AG04449 (cell line): ENCODE measurements at regions not wholly inside any gene's neighbourhood (a gene's known extent, or its start where the extent isn't known, plus 50 kb on each side); places are given as distances from the start of the nearest gene placed in this dataset.

Source experiments
- CTCF ChIA-PET: fragments of 350-600 bp; formaldehyde crosslinking; extraction: SDS; loops from one replicate; lab custom pipeline; 2021; ENCODE audit warnings: antibody characterized with exemption; lab: Yijun Ruan, JAX
- POLR2A ChIA-PET: fragments of 400-600, 350-600 bp; formaldehyde crosslinking; extraction: SDS; loops from one replicate; lab custom pipeline; 2020; ENCODE audit warnings: antibody characterized with exemption, inconsistent platforms; lab: Yijun Ruan, JAX
- DNase-seq: peaks from one replicate; pipeline ENCODE4 v3.0.0-alpha.2; 2010; ENCODE audit warnings: low read depth, low spot score
- H3K4me3 ChIP-seq: 2 replicates; pipeline ENCODE4 v1.5.1; 2011; ENCODE audit warnings: low read depth, mild to moderate bottlenecking, control low read depth, low read length
- TF ChIP-seq, protein P1 (sequence below): IDR thresholded peaks from one replicate; pipeline ENCODE4 v1.5.1; 2011; ENCODE audit warnings: mild to moderate bottlenecking, moderate library complexity, low read length, control low read depth, inconsistent platforms; ENCODE audit not compliant: insufficient read depth; ENCODE audit errors: missing control alignments

DNA sequence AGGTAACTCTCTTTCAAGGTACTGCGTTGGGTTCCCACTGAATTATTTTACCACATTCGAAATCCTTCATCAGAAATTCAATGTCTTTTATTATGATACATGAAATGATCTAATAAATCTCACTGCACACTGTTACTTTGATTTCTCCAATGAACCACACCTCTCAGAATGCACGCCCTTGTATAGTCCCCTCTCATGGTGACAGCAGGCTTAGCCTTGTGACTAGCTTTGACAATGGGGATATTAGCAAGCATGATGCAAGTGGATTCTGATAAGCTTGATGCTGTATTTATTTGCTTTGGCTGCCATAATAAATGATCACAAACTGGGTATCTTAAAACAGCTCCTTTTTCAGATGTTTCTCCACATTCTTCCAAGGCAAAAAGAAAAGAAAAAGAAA lies 100.4 kb upstream of the ETV6 start:
- TF ChIP-seq, protein P1, sequence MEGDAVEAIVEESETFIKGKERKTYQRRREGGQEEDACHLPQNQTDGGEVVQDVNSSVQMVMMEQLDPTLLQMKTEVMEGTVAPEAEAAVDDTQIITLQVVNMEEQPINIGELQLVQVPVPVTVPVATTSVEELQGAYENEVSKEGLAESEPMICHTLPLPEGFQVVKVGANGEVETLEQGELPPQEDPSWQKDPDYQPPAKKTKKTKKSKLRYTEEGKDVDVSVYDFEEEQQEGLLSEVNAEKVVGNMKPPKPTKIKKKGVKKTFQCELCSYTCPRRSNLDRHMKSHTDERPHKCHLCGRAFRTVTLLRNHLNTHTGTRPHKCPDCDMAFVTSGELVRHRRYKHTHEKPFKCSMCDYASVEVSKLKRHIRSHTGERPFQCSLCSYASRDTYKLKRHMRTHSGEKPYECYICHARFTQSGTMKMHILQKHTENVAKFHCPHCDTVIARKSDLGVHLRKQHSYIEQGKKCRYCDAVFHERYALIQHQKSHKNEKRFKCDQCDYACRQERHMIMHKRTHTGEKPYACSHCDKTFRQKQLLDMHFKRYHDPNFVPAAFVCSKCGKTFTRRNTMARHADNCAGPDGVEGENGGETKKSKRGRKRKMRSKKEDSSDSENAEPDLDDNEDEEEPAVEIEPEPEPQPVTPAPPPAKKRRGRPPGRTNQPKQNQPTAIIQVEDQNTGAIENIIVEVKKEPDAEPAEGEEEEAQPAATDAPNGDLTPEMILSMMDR, result no peak
- no peak for DNase-seq
- POLR2A ChIA-PET, result no interaction called here
- no peak overlapping the region for H3K4me3 ChIP-seq
- CTCF ChIA-PET, result interaction anchor here (1.0 to 2.0 kb wide), 2 partner anchors 483 to 485 kb away, joined by 4 to 7 read pairs; no protein-coding TSS in a partner anchor

DNA sequence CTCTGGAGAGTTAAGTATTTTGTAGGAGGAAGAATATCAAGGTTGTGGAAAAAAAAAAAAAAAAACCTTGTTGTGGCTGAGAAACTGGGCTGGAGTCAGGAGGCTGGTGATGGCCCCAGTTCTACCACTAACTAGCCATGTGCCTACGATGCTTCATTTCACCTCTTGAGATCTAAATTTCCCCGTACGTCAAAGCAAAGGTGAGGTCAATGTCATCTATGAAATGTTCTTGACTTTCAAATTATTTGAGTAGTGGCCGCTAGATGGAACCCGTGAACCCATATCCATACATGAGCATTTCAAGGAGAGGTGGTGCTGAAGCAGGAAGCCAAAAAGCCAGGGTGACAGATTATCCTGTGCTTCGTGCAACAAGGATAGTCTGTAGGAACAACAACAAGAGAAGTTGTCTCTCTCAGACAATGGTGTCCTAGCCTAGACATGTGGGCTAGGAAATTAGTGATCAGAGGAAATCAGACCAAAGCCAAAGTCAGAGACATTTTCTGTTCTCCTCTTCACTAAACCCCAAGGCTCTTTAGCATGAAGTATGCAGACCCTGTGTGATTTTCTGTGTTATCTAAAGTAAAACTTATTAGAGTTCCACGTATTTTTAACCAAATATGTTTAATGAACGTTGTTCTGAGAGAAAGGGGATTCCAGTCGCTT lies 95.5 kb upstream of the ETV6 start:
- CTCF ChIA-PET, result interaction anchor here (0.6 to 5.2 kb wide), 10 partner anchors 8 to 783 kb away, joined by 3 to 58 read pairs (median 8); no protein-coding TSS in a partner anchor

GRCh38 chr12:11555195-11555594 lies 94.3 kb upstream of the ETV6 start:
- CTCF ChIA-PET, result interaction anchor here (0.6 to 5.2 kb wide), 15 partner anchors 10 to 1148 kb away, joined by 3 to 58 read pairs (median 4); no protein-coding TSS in a partner anchor
- POLR2A ChIA-PET, result no interaction called here
- no peak overlapping the region for H3K4me3 ChIP-seq
- no peak for DNase-seq
- TF ChIP-seq, protein P1, result no peak

More for the DNA sequence above, 95.5 kb upstream of the ETV6 start:
- no peak overlapping the region for H3K4me3 ChIP-seq
- TF ChIP-seq, protein P1, result peak; percentile 54
- no peak for DNase-seq
- POLR2A ChIA-PET, result no interaction called here

DNA sequence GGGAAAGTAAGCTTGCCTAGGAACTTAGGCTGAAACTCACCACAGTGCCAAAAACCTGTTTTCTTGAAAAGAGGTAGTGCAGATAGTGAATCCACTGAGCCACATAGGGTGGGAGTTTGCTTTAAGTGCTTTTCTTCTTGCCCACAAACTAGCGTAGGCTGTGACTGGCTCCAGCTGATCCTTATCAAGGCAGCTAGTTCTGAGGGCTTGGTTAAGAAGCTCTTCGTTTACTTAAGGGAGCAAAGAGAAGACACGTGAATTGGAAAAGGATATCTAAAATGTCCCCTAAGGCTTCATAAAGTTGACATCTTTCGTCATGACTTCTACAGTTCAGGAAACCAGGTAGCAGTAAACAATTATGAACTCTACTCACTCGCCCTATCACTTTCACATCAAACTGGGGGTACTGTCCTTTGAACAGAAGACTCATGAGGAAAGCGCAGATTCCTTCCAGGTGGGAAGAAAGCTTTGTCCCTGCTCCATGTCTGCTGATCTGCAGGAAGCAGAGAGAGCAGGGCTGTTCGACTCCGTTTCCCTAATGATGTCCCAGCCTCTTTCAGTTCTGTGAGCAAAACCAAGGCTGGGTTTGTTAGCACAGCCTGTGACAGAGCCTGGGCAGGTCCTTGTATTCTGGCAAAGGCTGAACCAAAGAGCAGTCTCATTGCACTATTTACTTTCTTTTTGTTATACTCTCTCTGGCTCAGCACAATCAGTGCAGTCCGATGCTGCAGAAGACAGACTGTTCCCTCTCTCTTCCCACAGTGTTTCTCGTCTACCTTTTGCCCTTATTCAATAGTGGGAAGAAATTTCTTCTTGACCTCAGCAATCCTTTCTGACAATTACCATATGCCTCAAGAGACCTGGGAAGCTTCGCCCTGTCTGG lies 93.5 kb upstream of the ETV6 start:
- H3K4me3 ChIP-seq, result peak overlapping the region; percentile 23
- CTCF ChIA-PET, result interaction anchor here (1.0 to 5.2 kb wide), 10 partner anchors 10 to 779 kb away, joined by 3 to 58 read pairs (median 5); no protein-coding TSS in a partner anchor
- POLR2A ChIA-PET, result no interaction called here
- TF ChIP-seq, protein P1, result no peak
- no peak for DNase-seq

- no peak for DNase-seq
- CTCF ChIA-PET, result interaction anchor here (1.0 to 5.2 kb wide), 4 partner anchors 23 to 771 kb away, joined by 4 to 58 read pairs (median 18); no protein-coding TSS in a partner anchor
- POLR2A ChIA-PET, result no interaction called here
- TF ChIP-seq, protein P1, result no peak
- H3K4me3 ChIP-seq, result no peak overlapping the region
Observed at GRCh38 chr12:11556682-11557081, 92.8 kb upstream of the ETV6 start.
